GM12878 (cell line): ENCODE measurements at regions not wholly inside any gene's neighbourhood (a gene's known extent, or its start where the extent isn't known, plus 50 kb on each side); places are given as distances from the start of the nearest gene placed in this dataset.

Experiments used
- ATAC-seq: fragments of 200-7000 bp; cut with Tn5 transposase; 3 replicates; pipeline ENCODE4 v1.9.1; 2020; ENCODE audit warnings: mild to moderate bottlenecking, moderate library complexity
- BruUV-seq: library from RNA; stranded (reverse); fragments of 400-500 nt; replicated peaks from 2 replicates; lab custom pipeline; 2021; lab: Mats Ljungman, UMichigan
- CTCF ChIA-PET: fragments of 300-600 bp; sonication (Branson Sonifier 250); formaldehyde crosslinking; extraction: SDS; loops from one replicate; lab custom pipeline; 2021; ENCODE audit warnings: inconsistent platforms; lab: Yijun Ruan, JAX
- POLR2A ChIA-PET: fragments of 350-600 bp; formaldehyde crosslinking; extraction: SDS; loops from one replicate; lab custom pipeline; 2021; ENCODE audit warnings: inconsistent platforms; lab: Charles Lee
- RAD21 ChIA-PET: fragments of 300-600 bp; sonication (Branson Sonifier 250); formaldehyde crosslinking; loops from one replicate; lab custom pipeline; 2023; ENCODE audit warnings: antibody characterized with exemption; ENCODE audit not compliant: unreplicated experiment; lab: Charles Lee
- SMC1A ChIA-PET: fragments of 300-600 bp; sonication (Branson Sonifier 250); formaldehyde crosslinking; loops from one replicate; lab custom pipeline; 2023; ENCODE audit not compliant: unreplicated experiment, uncharacterized antibody; lab: Charles Lee
- DNase-seq: peaks from one replicate; pipeline ENCODE4 v3.0.0-alpha.2; 2011; ENCODE audit warnings: low read depth, low spot score
- FAIRE-seq: peaks from 3 replicates; lab custom pipeline; 2011; peaks lifted over from hg19 to GRCh38; lab: Jason Lieb, UNC
- H2AFZ ChIP-seq: 2 replicates; pipeline ENCODE4 v1.6.0; 2011; ENCODE audit warnings: low read depth, low read length, control low read depth; ENCODE audit not compliant: control insufficient read depth
- H3K27ac ChIP-seq: 2 replicates; pipeline ENCODE4 v1.5.1; 2011; ENCODE audit warnings: control low read depth; ENCODE audit not compliant: control insufficient read depth, insufficient read depth
- H3K27me3 ChIP-seq, 2 experiments: replicated peaks in 1 of 2; 2 replicates each; pipeline versions ENCODE4 v1.6.0 to v1.6.1; 2011; ENCODE audit warnings: low read length in 1 of 2; ENCODE audit not compliant: control insufficient read depth in 2 of 2, insufficient read depth in 2 of 2
- H3K36me3 ChIP-seq, 2 experiments: 2 replicates each; pipeline ENCODE4 v1.5.1; 2011; ENCODE audit warnings: low read length in 1 of 2; ENCODE audit not compliant: control insufficient read depth in 2 of 2, insufficient read depth in 2 of 2
- H3K4me1 ChIP-seq: 2 replicates; pipeline ENCODE4 v1.6.1; 2011; ENCODE audit warnings: mild to moderate bottlenecking, low read length, moderate library complexity, mixed read lengths; ENCODE audit not compliant: control insufficient read depth, insufficient read depth
- H3K4me2 ChIP-seq: 2 replicates; pipeline ENCODE4 v1.6.0; 2011; ENCODE audit warnings: control low read depth; ENCODE audit not compliant: control insufficient read depth, insufficient read depth
- H3K4me3 ChIP-seq: fragments of 200-600 bp; sonication (generic); 2 replicates; pipeline ENCODE4 v1.5.1; 2016
- H3K79me2 ChIP-seq: 2 replicates; pipeline ENCODE4 v1.6.0; 2011; ENCODE audit warnings: low read length; ENCODE audit not compliant: control insufficient read depth, insufficient read depth
- H3K9ac ChIP-seq: 2 replicates; pipeline ENCODE4 v1.8.0; 2011; ENCODE audit warnings: low read length, control low read depth, mixed read lengths; ENCODE audit not compliant: control insufficient read depth, insufficient read depth
- H3K9me3 ChIP-seq: replicated peaks from 3 replicates; pipeline ENCODE4 v1.5.1; 2011; ENCODE audit warnings: mild to moderate bottlenecking, low read length; ENCODE audit not compliant: control insufficient read depth, insufficient read depth
- H4K20me1 ChIP-seq: 2 replicates; pipeline ENCODE4 v1.6.0; 2011; ENCODE audit not compliant: control insufficient read depth, insufficient read depth
- BHLHE40 ChIP-seq, 2 experiments: fragments of 450-650 bp in 1 of 2; IDR thresholded peaks; 2 replicates each; pipeline ENCODE4 v1.6.1; 2011 to 2017; ENCODE audit warnings: low read depth in 2 of 2, borderline replicate concordance in 1 of 2, improper control_type of control experiment in 1 of 2, low read length in 1 of 2, mild to moderate bottlenecking in 1 of 2
- CBFB ChIP-seq: IDR thresholded peaks from 2 replicates; pipeline ENCODE4 v1.6.1; 2016; ENCODE audit warnings: antibody characterized with exemption, low read depth
- CREM ChIP-seq: IDR thresholded peaks from 2 replicates; pipeline ENCODE4 v1.6.1; 2014; ENCODE audit warnings: antibody characterized with exemption, low read depth
- EED ChIP-seq: sonication (generic); IDR thresholded peaks from 2 replicates; pipeline ENCODE4 v1.6.1; 2016; ENCODE audit warnings: antibody characterized with exemption, low read depth
- ETV6 ChIP-seq, 2 experiments: fragments of 450-650 bp in 1 of 2; IDR thresholded peaks in 1 of 2; conservative IDR thresholded peaks in 1 of 2; 2 replicates each; pipeline ENCODE4 v1.6.1; 2014; ENCODE audit warnings: antibody characterized with exemption in 1 of 2, borderline replicate concordance in 1 of 2, low read depth in 1 of 2, mild to moderate bottlenecking in 1 of 2, moderate library complexity in 1 of 2
- FOXM1 ChIP-seq: IDR thresholded peaks from 2 replicates; pipeline ENCODE4 v1.6.1; 2012; ENCODE audit warnings: low read depth, mild to moderate bottlenecking, inconsistent platforms, low read length, moderate library complexity
- GABPA ChIP-seq: IDR thresholded peaks from 2 replicates; pipeline ENCODE4 v1.6.1; 2014; ENCODE audit warnings: antibody characterized with exemption, low read depth, mild to moderate bottlenecking, inconsistent platforms
- IKZF2 ChIP-seq, 2 experiments: fragments of 450-650 bp; IDR thresholded peaks; 2 replicates each; pipeline ENCODE4 v1.6.1; 2017; ENCODE audit warnings: mild to moderate bottlenecking in 2 of 2, moderate library complexity in 2 of 2
- IRF4 ChIP-seq: IDR thresholded peaks from 2 replicates; pipeline ENCODE4 v1.6.1; 2011; ENCODE audit warnings: low read depth, low read length
- JUNB ChIP-seq: IDR thresholded peaks from 2 replicates; pipeline ENCODE4 v1.6.1; 2016; ENCODE audit warnings: antibody characterized with exemption, mild to moderate bottlenecking
- NFIC ChIP-seq: IDR thresholded peaks from 2 replicates; pipeline ENCODE4 v1.6.1; 2012; ENCODE audit warnings: low read depth, mild to moderate bottlenecking, inconsistent platforms, low read length, moderate library complexity
- NFYB ChIP-seq: IDR thresholded peaks from 2 replicates; pipeline ENCODE4 v1.6.1; 2011; ENCODE audit warnings: low read depth, mild to moderate bottlenecking, low read length, improper control_type of control experiment, moderate library complexity; ENCODE audit not compliant: insufficient read depth
- NR2F1 ChIP-seq: fragments of 450-650 bp; conservative IDR thresholded peaks from 2 replicates; pipeline ENCODE4 v1.6.1; 2017; ENCODE audit warnings: mild to moderate bottlenecking
- PAX5 ChIP-seq: IDR thresholded peaks from 2 replicates; pipeline ENCODE4 v1.6.1; 2011; ENCODE audit warnings: low read depth, low read length, borderline replicate concordance
- POLR2A ChIP-seq: IDR thresholded peaks from 2 replicates; pipeline ENCODE4 v1.6.1; 2011; ENCODE audit warnings: low read depth, mild to moderate bottlenecking, low read length
- POU2F2 ChIP-seq: IDR thresholded peaks from 3 replicates; pipeline ENCODE4 v1.6.1; 2011; ENCODE audit warnings: low read depth, mild to moderate bottlenecking, low read length, borderline replicate concordance
- RAD51 ChIP-seq: fragments of 450-650 bp; IDR thresholded peaks from 2 replicates; pipeline ENCODE4 v1.6.1; 2016; ENCODE audit warnings: moderate library complexity, mild to moderate bottlenecking, inconsistent platforms
- RFX5 ChIP-seq: IDR thresholded peaks from 2 replicates; pipeline ENCODE4 v1.6.1; 2011; ENCODE audit warnings: low read depth, low read length, improper control_type of control experiment
- RUNX3 ChIP-seq: IDR thresholded peaks from 2 replicates; pipeline ENCODE4 v1.6.1; 2012; ENCODE audit warnings: low read length, inconsistent platforms
- SP1 ChIP-seq: IDR thresholded peaks from one replicate; pipeline ENCODE4 v1.6.1; 2011; ENCODE audit warnings: low read depth, low read length
- SPI1 ChIP-seq: IDR thresholded peaks from 2 replicates; pipeline ENCODE4 v1.6.1; 2011; ENCODE audit warnings: low read depth, mild to moderate bottlenecking, low read length, moderate library complexity, borderline replicate concordance; ENCODE audit not compliant: insufficient read depth
- TBL1XR1 ChIP-seq: IDR thresholded peaks from 2 replicates; pipeline ENCODE4 v1.6.1; 2012; ENCODE audit warnings: low read depth, low read length, improper control_type of control experiment
- TCF12 ChIP-seq: IDR thresholded peaks from 2 replicates; pipeline ENCODE4 v1.6.1; 2011; ENCODE audit warnings: low read depth, mild to moderate bottlenecking, low read length
- WGBS: methylation state at CpG from one replicate; pipeline ENCODE4 v1.1.6; 2016; ENCODE audit warnings: low lambda C conversion rate; ENCODE audit not compliant: insufficient replicate concordance, insufficient coverage; ENCODE audit errors: missing lambda C conversion rate; 5-methylcytosine and 5-hydroxymethylcytosine counted together
- in situ Hi-C: fragments of 300-500 bp; cut with MboI; formaldehyde crosslinking; loops from 9 replicates; pipeline ENCODE4 v1.14.3; 2018; ENCODE audit warnings: mixed read lengths
- intact Hi-C: fragments of 100-400 bp; cut with micrococcal nuclease; formaldehyde crosslinking; loops from one replicate; pipeline ENCODE4 v1.14.2; 2022; ENCODE audit not compliant: unreplicated experiment
- TF ChIP-seq, protein P1 (sequence below): fragments of 450-650 bp; IDR thresholded peaks from 2 replicates; pipeline ENCODE4 v1.6.1; 2017; ENCODE audit warnings: borderline replicate concordance

DNA sequence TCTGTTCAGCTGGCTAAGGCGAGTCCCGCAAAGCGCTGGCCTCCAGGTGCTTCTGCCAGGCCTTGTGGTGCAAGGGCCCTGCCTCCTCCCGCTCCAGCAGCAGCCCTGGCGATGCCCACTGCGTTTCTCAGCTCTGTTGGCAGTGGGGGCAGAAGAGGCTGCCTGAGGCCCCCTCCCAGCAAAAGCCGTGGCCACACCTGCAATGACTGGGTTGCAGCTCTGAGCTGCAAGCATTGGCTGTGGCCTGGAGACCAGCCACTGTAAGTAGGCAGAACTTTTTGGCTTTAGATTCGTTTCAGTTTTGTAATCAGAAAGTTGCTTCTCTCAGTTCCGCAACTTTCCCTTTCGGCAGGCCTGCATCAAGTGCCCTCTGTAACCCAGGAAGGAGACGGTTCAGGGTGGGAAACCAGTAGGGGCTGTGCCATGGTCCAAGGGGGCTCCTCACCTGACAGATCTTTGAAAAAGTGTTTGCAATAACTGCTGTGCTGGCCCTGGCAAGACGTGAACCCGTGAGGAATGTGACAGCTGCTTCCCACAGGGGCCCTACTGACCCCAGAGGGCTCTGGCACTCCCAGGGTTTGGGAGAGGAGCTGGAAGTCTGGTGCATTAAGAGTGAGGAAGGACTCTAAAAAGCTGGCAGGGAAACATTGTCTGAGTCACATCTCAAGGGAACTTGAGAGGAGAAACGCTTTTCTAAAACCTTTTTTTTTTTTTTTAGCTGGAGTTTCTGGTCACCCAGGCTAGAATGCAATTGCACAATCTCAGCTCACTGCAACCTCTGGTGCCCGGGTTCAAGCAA lies 54.5 kb upstream of the MAX start:
- H3K27me3 ChIP-seq = no peaks in the 10 kb centered on the region
- BruUV-seq = no TSS peak
- FAIRE-seq (peak; percentile 89), DNase-seq (peak; percentile 45), ATAC-seq (peak; percentile 92)
- peak overlapping the region; percentile 85 for H3K27ac ChIP-seq
- ChIA-PET SMC1A (interaction anchor here (0.6 to 1.4 kb wide), 5 partner anchors 51 to 309 kb away, joined by 3 read pairs; partner anchors contain the start of gene FNTB), RAD21 (interaction anchor here (1.0 to 1.4 kb wide), 2 partner anchors 255 to 257 kb away, joined by 3 to 4 read pairs; no protein-coding TSS in a partner anchor), POLR2A (interaction anchor here (0.6 kb wide), 1 partner anchor 310 kb away, joined by 3 read pairs; no protein-coding TSS in a partner anchor), CTCF (interaction anchor here (0.6 to 2.4 kb wide), 5 partner anchors 9 to 668 kb away, joined by 3 to 7 read pairs (median 5); no protein-coding TSS in a partner anchor)
- peaks cover 48% of the 10 kb centered on the region for H3K4me1 ChIP-seq
- H3K36me3 ChIP-seq = no peaks in the 10 kb centered on the region
- in situ Hi-C loops = no loop called here
- no peaks in the 10 kb centered on the region; the same call in 1 of the 3 replicates for H3K9me3 ChIP-seq
- H3K4me3 ChIP-seq = peak overlapping the region; percentile 48; the same call in 1 of the 2 replicates
- peak overlapping the region; percentile 59; the same call in 1 of the 2 replicates for H3K9ac ChIP-seq
- H3K4me2 ChIP-seq = peak overlapping the region; percentile 88
- H2AFZ ChIP-seq = peak overlapping the region; percentile 24
- intact Hi-C loops = loop anchor here (5.0 kb wide), 2 partner anchors 39 to 169 kb away; partner anchors contain the start of gene FNTB
- H3K79me2 ChIP-seq = no peaks in the 10 kb centered on the region
- no peaks in the 10 kb centered on the region for H4K20me1 ChIP-seq
- WGBS = 30% methylated on average over 15 of the region's 15 CpGs
- TF ChIP-seq POU2F2 (peak; percentile 49; the same call in 1 of the 3 replicates), NFIC (peak; percentile 67; the same call in 1 of the 2 replicates), SPI1 (peak; percentile 93), CREM (peak; percentile 59), IKZF2 (IDR thresholded peaks at IDR 0.05) (peak; percentile 48 to 49; a peak in 3 of 4 replicates), RUNX3 (peak; percentile 65), FOXM1 (peak; percentile 44; the same call in 1 of the 2 replicates), PAX5 (peak; percentile 81), EED (peak; percentile 87), TBL1XR1 (peak; percentile 82; the same call in 1 of the 2 replicates), POLR2A (no peak), NFYB (no peak), JUNB (peak; percentile 42; the same call in 1 of the 2 replicates), ETV6 (conservative IDR thresholded peaks at IDR 0.05 in 1 of 2, IDR thresholded peaks at IDR 0.05 in 1 of 2; ENCODE audit: borderline replicate concordance in 1 of 2, low read depth in 1 of 2) (peak in 1 of 2 experiments; percentile 57; a peak in 1 of 4 replicates), SP1 (peak; percentile 20), BHLHE40 (IDR thresholded peaks at IDR 0.05; ENCODE audit: borderline replicate concordance in 1 of 2, low read depth in 2 of 2, low read length in 1 of 2) (peak; percentile 57 to 72; a peak in 3 of 4 replicates), RAD51 (no peak), TCF12 (0 out of 2 replicates have a peak, but pooled peaks have one; percentile 64), CBFB (no peak), NR2F1 (peak; percentile 70), RFX5 (no peak), GABPA (no peak), IRF4 (peak; percentile 90)
- TF ChIP-seq, protein P1, sequence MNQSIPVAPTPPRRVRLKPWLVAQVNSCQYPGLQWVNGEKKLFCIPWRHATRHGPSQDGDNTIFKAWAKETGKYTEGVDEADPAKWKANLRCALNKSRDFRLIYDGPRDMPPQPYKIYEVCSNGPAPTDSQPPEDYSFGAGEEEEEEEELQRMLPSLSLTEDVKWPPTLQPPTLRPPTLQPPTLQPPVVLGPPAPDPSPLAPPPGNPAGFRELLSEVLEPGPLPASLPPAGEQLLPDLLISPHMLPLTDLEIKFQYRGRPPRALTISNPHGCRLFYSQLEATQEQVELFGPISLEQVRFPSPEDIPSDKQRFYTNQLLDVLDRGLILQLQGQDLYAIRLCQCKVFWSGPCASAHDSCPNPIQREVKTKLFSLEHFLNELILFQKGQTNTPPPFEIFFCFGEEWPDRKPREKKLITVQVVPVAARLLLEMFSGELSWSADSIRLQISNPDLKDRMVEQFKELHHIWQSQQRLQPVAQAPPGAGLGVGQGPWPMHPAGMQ = no peak
